GM12801 (cell line): ENCODE measurements at regions not wholly inside any gene's neighbourhood (a gene's known extent, or its start where the extent isn't known, plus 50 kb on each side); places are given as distances from the start of the nearest gene placed in this dataset.

ENCODE experiments used
- CTCF ChIP-seq: IDR thresholded peaks from one replicate; pipeline ENCODE4 v1.5.1; 2011; ENCODE audit warnings: control low read depth; ENCODE audit not compliant: insufficient read length; ENCODE audit errors: extremely low read depth

- no peak for TF ChIP-seq CTCF
Measured at GRCh38 chr11:71147331-71147730, 105.0 kb downstream of the SHANK2 start.

- no peak for TF ChIP-seq CTCF
Measured at GRCh38 chr11:71146846-71147245, 105.5 kb downstream of the SHANK2 start.

- TF ChIP-seq CTCF = no peak
Measured at GRCh38 chr11:71145988-71146824, 106.2 kb downstream of the SHANK2 start.

- TF ChIP-seq CTCF = no peak
Measured at GRCh38 chr11:71145368-71145767, 107.0 kb downstream of the SHANK2 start.

- no peak for TF ChIP-seq CTCF
Measured at GRCh38 chr11:71144736-71145135, 107.6 kb downstream of the SHANK2 start.

GRCh38 chr11:71144010-71144409, 108.4 kb downstream of the SHANK2 start:
- no peak for TF ChIP-seq CTCF

GRCh38 chr11:71140206-71140919, 112.0 kb downstream of the SHANK2 start:
- no peak for TF ChIP-seq CTCF
